B cell (primary cell): ENCODE measurements at regions not wholly inside any gene's neighbourhood (a gene's known extent, or its start where the extent isn't known, plus 50 kb on each side); places are given as distances from the start of the nearest gene placed in this dataset.

ENCODE experiments used
- ATAC-seq: fragments of 200-7000 bp; cut with Tn5 transposase; one replicate; pipeline ENCODE4 v1.10.0; 2021; ENCODE audit warnings: low read depth, mild to moderate bottlenecking, moderate number of reproducible peaks, moderate library complexity
- CTCF ChIA-PET: fragments of 350-600 bp; sonication (Branson Sonifier 250); formaldehyde crosslinking; loops from one replicate; lab custom pipeline; 2021; ENCODE audit warnings: antibody characterized with exemption, inconsistent platforms; lab: Charles Lee
- POLR2A ChIA-PET: fragments of 350-600 bp; sonication (Branson Sonifier 250); formaldehyde crosslinking; loops from one replicate; lab custom pipeline; 2021; ENCODE audit warnings: antibody characterized with exemption; lab: Charles Lee
- DNase-seq: peaks from one replicate; pipeline ENCODE4 v3.0.0; 2013
- H2AFZ ChIP-seq: 2 replicates; pipeline ENCODE4 v1.6.1; 2012; ENCODE audit warnings: mild to moderate bottlenecking, low read depth, low read length; ENCODE audit not compliant: insufficient read depth, poor library complexity, severe bottlenecking
- H3K27ac ChIP-seq, 2 donors: 1 replicate in 1 of 2; 2 replicates in 1 of 2; pipeline ENCODE4 v1.5.1; 2012 to 2013; ENCODE audit warnings: low read length in 2 of 2, mild to moderate bottlenecking in 2 of 2, moderate library complexity in 1 of 2
- H3K27me3 ChIP-seq, 4 experiments: fragments of 200-600 bp in 1 of 4; sonication (generic) in 1 of 4; replicated peaks in 1 of 4; 1 replicate in 2 of 4; 2 replicates in 2 of 4; pipeline versions ENCODE4 v1.6.1 to v1.7.0; 2013 to 2016; ENCODE audit warnings: low read length in 3 of 4, mild to moderate bottlenecking in 2 of 4, mixed read lengths in 1 of 4, moderate library complexity in 1 of 4; ENCODE audit not compliant: insufficient read depth in 4 of 4, control insufficient read depth in 3 of 4; ENCODE audit errors: control extremely low read depth in 1 of 4
- H3K36me3 ChIP-seq, 2 experiments: replicated peaks in 1 of 2; 1 replicate in 1 of 2; 2 replicates in 1 of 2; pipeline versions ENCODE4 v1.6.1 to v1.7.1; 2013; ENCODE audit warnings: low read length in 1 of 2; ENCODE audit not compliant: insufficient read depth in 2 of 2, control insufficient read depth in 1 of 2; ENCODE audit errors: control extremely low read depth in 1 of 2, extremely low read depth in 1 of 2
- H3K4me1 ChIP-seq, 2 donors: fragments of 200-600 bp in 1 of 2; sonication (generic) in 1 of 2; 1 replicate in 1 of 2; 2 replicates in 1 of 2; pipeline versions ENCODE4 v1.5.1 to v1.6.1; 2013 to 2017; ENCODE audit warnings: low read length in 2 of 2; ENCODE audit not compliant: control insufficient read depth in 2 of 2, insufficient read depth in 2 of 2
- H3K4me2 ChIP-seq: replicated peaks from 2 replicates; pipeline ENCODE3; 2012; ENCODE audit warnings: mild to moderate bottlenecking, low read depth, low read length; ENCODE audit not compliant: poor library complexity, severe bottlenecking
- H3K4me3 ChIP-seq, 5 experiments: fragments of 200-600 bp in 1 of 5; sonication (generic) in 1 of 5; 1 replicate in 3 of 5; 2 replicates in 2 of 5; pipeline versions ENCODE4 v1.5.1 to v1.7.0; 2011 to 2016; ENCODE audit warnings: low read length in 4 of 5, mild to moderate bottlenecking in 4 of 5, low read depth in 2 of 5, control low read depth in 1 of 5, moderate library complexity in 1 of 5; ENCODE audit not compliant: insufficient read depth in 1 of 5; ENCODE audit errors: control extremely low read depth in 1 of 5, extremely low read depth in 1 of 5
- H3K79me2 ChIP-seq: fragments of 200-600 bp; sonication (generic); one replicate; pipeline ENCODE4 v1.6.0; 2016; ENCODE audit warnings: low read length; ENCODE audit not compliant: control insufficient read depth, insufficient read depth
- H3K9ac ChIP-seq: fragments of 200-600 bp; sonication (generic); 2 replicates; pipeline ENCODE4 v1.6.1; 2017; ENCODE audit warnings: mild to moderate bottlenecking, low read length, moderate library complexity
- H3K9me3 ChIP-seq, 3 donors: one replicate each; pipeline versions ENCODE4 v1.6.1 to v1.7.1; 2013; ENCODE audit warnings: low read length in 2 of 3; ENCODE audit not compliant: control insufficient read depth in 2 of 3, insufficient read depth in 1 of 3; ENCODE audit errors: control extremely low read depth in 1 of 3
- H4K20me1 ChIP-seq: 2 replicates; pipeline ENCODE4 v1.6.0; 2012; ENCODE audit warnings: mild to moderate bottlenecking, low read length; ENCODE audit not compliant: insufficient read depth, control insufficient read depth, poor library complexity, severe bottlenecking
- H3K27ac Mint-ChIP-seq: one replicate; pipeline ENCODE4 v1.8.0; 2021; ENCODE audit warnings: mixed read lengths
- H3K27me3 Mint-ChIP-seq: one replicate; pipeline ENCODE4 v1.8.0; 2021; ENCODE audit warnings: mixed read lengths
- H3K4me1 Mint-ChIP-seq: one replicate; pipeline ENCODE4 v1.8.0; 2021; ENCODE audit warnings: mixed read lengths
- H3K4me3 Mint-ChIP-seq: one replicate; pipeline ENCODE4 v1.8.0; 2021; ENCODE audit warnings: mixed read lengths
- H3K9me3 Mint-ChIP-seq: one replicate; pipeline ENCODE4 v1.8.0; 2022; ENCODE audit warnings: mixed read lengths; ENCODE audit not compliant: insufficient read depth
- CTCF ChIP-seq: fragments of 200-600 bp; IDR thresholded peaks from one replicate; pipeline ENCODE4 v1.8.0; 2022; ENCODE audit warnings: antibody characterized with exemption, mild to moderate bottlenecking
- EZH2 ChIP-seq: IDR thresholded peaks from 2 replicates; pipeline ENCODE4 v1.6.1; 2012; ENCODE audit warnings: borderline replicate concordance, low read depth, mild to moderate bottlenecking, moderate library complexity, low read length; ENCODE audit not compliant: insufficient read depth, poor library complexity, severe bottlenecking
- WGBS: methylation state at CpG from one replicate; pipeline ENCODE4 v1.1.5; 2013; ENCODE audit warnings: missing lambda C conversion rate; ENCODE audit not compliant: insufficient coverage; 5-methylcytosine and 5-hydroxymethylcytosine counted together
- intact Hi-C: fragments of 100-400 bp; cut with micrococcal nuclease; formaldehyde crosslinking; loops from one replicate; pipeline ENCODE4 v1.10.0; 2022

DNA sequence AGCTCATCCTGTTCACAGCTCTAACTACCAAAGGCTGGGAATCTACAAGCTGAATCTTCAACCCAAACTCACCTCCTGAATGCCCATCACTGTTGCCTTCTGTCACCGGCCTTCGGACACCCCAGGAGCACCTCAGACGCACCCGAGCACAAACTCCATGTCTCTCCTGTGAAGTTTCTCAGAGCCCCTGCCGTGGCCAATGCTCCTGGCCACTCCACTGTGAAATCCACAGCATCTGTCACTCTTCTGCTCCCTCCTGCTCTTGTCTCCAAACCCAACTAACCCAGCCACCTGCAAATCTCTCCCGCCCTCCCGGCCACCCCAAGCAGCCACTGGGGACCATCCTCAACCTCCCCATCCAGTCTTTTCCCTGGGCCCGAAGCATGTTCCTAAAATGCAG lies 457.9 kb upstream of the SALL3 start:
- Histone ChIP-seq H3K9ac (no peak overlapping the region), H3K4me3 (no peak overlapping the region), H4K20me1 (no peaks in the 10 kb centered on the region), H3K9me3 (peaks cover 0 to 31% (median 0%) of the 10 kb centered on the region in 3 donors), H3K27me3 (no peaks in the 10 kb centered on the region), H3K4me1 (no peaks in the 10 kb centered on the region), H3K79me2 (no peaks in the 10 kb centered on the region), H3K27ac (no peak overlapping the region), H2AFZ (no peak overlapping the region), H3K36me3 (no peaks in the 10 kb centered on the region), H3K4me2 (no peak overlapping the region)
- Mint-ChIP-seq H3K4me1 (no peaks in the 10 kb centered on the region), H3K4me3 (no peak overlapping the region), H3K27ac (no peak overlapping the region), H3K27me3 (no peaks in the 10 kb centered on the region), H3K9me3 (peaks cover 6% of the 10 kb centered on the region)
- no peak for DNase-seq
- CTCF ChIA-PET: no interaction called here
- 93% methylated on average over 8 of the region's 8 CpGs for WGBS
- POLR2A ChIA-PET: no interaction called here
- no peak for ATAC-seq
- intact Hi-C loops: no loop called here
- no peak for TF ChIP-seq CTCF
- TF ChIP-seq EZH2: no peak

DNA sequence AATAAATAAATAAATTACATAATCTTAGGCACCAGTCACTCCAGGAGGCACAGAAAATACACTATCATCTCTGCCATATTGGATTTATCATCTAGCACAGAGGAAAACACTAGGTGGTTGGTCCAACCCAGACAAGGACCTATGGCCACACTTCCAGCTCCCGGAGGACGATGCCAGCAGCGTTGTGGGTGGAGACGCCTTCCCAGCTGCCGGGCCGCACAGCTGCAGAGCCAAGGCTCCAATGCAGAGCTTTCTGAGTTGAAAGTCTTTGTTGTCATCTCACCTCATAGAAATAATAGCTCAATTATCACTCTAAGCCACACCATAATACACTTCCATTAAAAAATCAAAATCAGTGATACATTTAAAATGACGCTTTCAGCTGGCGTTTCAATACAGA lies 457.1 kb upstream of the SALL3 start:
- intact Hi-C loops: no loop called here
- DNase-seq: no peak
- ChIA-PET POLR2A (no interaction called here), CTCF (no interaction called here)
- Histone ChIP-seq H3K9ac (no peak overlapping the region), H2AFZ (no peak overlapping the region), H3K27ac (no peak overlapping the region), H3K4me1 (no peaks in the 10 kb centered on the region), H3K4me3 (no peak overlapping the region), H3K27me3 (no peaks in the 10 kb centered on the region), H3K79me2 (no peaks in the 10 kb centered on the region), H3K4me2 (no peak overlapping the region), H3K9me3 (peaks cover 0 to 34% (median 0%) of the 10 kb centered on the region in 3 donors), H4K20me1 (no peaks in the 10 kb centered on the region), H3K36me3 (no peaks in the 10 kb centered on the region)
- WGBS: 96% methylated on average over 8 of the region's 8 CpGs
- H3K9me3 Mint-ChIP-seq: peaks cover 6% of the 10 kb centered on the region
- no peak for TF ChIP-seq CTCF
- no peak for TF ChIP-seq EZH2
- H3K4me1 Mint-ChIP-seq: no peaks in the 10 kb centered on the region
- ATAC-seq: no peak
- H3K27ac Mint-ChIP-seq: no peak overlapping the region
- H3K27me3 Mint-ChIP-seq: no peaks in the 10 kb centered on the region
- H3K4me3 Mint-ChIP-seq: no peak overlapping the region
